Astrocyte (in vitro differentiated cells and primary cell): ENCODE measurements at regions not wholly inside any gene's neighbourhood (a gene's known extent, or its start where the extent isn't known, plus 50 kb on each side); places are given as distances from the start of the nearest gene placed in this dataset.

ENCODE experiments used
- CTCF ChIP-seq: IDR thresholded peaks from 2 replicates; pipeline ENCODE4 v1.5.1; 2011; ENCODE audit warnings: low read depth, mild to moderate bottlenecking, inconsistent platforms, low read length, moderate library complexity; ENCODE audit not compliant: insufficient read depth
- EZH2 ChIP-seq: IDR thresholded peaks from 2 replicates; pipeline ENCODE4 v1.6.1; 2012; ENCODE audit warnings: mild to moderate bottlenecking, low read length, inconsistent platforms; ENCODE audit not compliant: insufficient read depth

- TF ChIP-seq CTCF = no peak
- no peak for TF ChIP-seq EZH2
Measured at GRCh38 chr22:23418159-23418788, 161.8 kb downstream of the IGLL1 start.
